ENCODE measurements at regions not wholly inside any gene's neighbourhood (a gene's known extent, or its start where the extent isn't known, plus 50 kb on each side); places are given as distances from the start of the nearest gene placed in this dataset.

DNA sequence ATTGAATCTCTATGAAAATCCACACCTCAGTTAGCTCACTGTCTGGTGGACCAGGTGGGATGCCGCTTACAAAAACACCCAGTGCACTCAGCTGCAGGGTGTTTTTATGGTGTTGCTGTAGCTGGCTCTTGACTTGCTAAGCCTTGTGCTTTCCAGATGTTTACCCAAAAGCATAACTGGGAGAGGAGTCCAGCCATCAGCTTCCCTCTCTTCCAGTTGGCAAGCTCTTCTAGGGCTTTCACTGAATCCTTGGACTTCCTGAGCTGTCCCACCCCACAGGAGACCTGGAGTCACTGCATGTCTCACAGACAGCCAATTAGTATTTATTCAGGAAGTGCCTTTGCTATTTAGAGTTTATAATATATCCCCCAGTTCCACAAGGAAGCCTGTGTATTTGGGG lies 210.9 kb downstream of the FNDC1 start:
- H2BK20ac ChIP-seq (ENCODE audit: low read depth, low read length, poor library complexity, severe bottlenecking): no peak overlapping the region
- Mint-ChIP-seq H3K36me3 (ENCODE audit: insufficient read depth in 1 of 3, low read depth in 3 of 3) (no peaks in the 10 kb centered on the region; a peak in 1 of 7 replicates), H3K27me3 (ENCODE audit: low read depth) (peaks cover 23% of the 10 kb centered on the region), H3K9me3 (peaks cover 0 to 76% of the 10 kb centered on the region in 2 experiments; a peak in 2 of 5 replicates), H3K4me3 (no peak overlapping the region), H3K27ac (no peak overlapping the region), H3K4me1 (no peaks in the 10 kb centered on the region; a peak in 1 of 4 replicates)
- H2BK120ac ChIP-seq (ENCODE audit: low read depth, low read length, poor library complexity, severe bottlenecking): no peak overlapping the region
- no peaks in the 10 kb centered on the region for H3K79me2 ChIP-seq (ENCODE audit: insufficient read depth, low read length)
- H4K5ac ChIP-seq (ENCODE audit: insufficient read length, low read depth, low read length): no peak overlapping the region
- H3K23me2 ChIP-seq (ENCODE audit: insufficient read length, low read depth, low read length, poor library complexity, severe bottlenecking): no peaks in the 10 kb centered on the region
- no peak overlapping the region for H4K8ac ChIP-seq (replicated peaks; ENCODE audit: insufficient read length, low read depth, low read length)
- H2AFZ ChIP-seq (ENCODE audit: low read length): no peak overlapping the region
- no peak overlapping the region for H3K27ac ChIP-seq (ENCODE audit: insufficient read length, low read depth, low read length)
- no peak overlapping the region for H3K14ac ChIP-seq (ENCODE audit: insufficient read depth, low read length)
- TF ChIP-seq, protein P1, sequence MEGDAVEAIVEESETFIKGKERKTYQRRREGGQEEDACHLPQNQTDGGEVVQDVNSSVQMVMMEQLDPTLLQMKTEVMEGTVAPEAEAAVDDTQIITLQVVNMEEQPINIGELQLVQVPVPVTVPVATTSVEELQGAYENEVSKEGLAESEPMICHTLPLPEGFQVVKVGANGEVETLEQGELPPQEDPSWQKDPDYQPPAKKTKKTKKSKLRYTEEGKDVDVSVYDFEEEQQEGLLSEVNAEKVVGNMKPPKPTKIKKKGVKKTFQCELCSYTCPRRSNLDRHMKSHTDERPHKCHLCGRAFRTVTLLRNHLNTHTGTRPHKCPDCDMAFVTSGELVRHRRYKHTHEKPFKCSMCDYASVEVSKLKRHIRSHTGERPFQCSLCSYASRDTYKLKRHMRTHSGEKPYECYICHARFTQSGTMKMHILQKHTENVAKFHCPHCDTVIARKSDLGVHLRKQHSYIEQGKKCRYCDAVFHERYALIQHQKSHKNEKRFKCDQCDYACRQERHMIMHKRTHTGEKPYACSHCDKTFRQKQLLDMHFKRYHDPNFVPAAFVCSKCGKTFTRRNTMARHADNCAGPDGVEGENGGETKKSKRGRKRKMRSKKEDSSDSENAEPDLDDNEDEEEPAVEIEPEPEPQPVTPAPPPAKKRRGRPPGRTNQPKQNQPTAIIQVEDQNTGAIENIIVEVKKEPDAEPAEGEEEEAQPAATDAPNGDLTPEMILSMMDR (conservative IDR thresholded peaks at IDR 0.05): no peak
- H3K27me3 ChIP-seq (ENCODE audit: insufficient read depth, low read length): no peaks in the 10 kb centered on the region
- no peak overlapping the region for H2BK15ac ChIP-seq (ENCODE audit: low read depth, low read length)
- no peak overlapping the region for H3K4me2 ChIP-seq (ENCODE audit: insufficient read depth, insufficient read length, low read length)
- no peaks in the 10 kb centered on the region for H3K79me1 ChIP-seq (ENCODE audit: insufficient read depth, low read depth, low read length, poor library complexity, severe bottlenecking)
- H3T11ph ChIP-seq (ENCODE audit: low read length): no peak overlapping the region
- no peak overlapping the region for H3K4ac ChIP-seq (ENCODE audit: low read depth, low read length)
- H3K18ac ChIP-seq (ENCODE audit: insufficient read length, low read depth, low read length): no peak overlapping the region
- no peak overlapping the region for H3K23ac ChIP-seq (ENCODE audit: insufficient read length, low read depth, low read length)
- no CpG with 5 or more reads among the region's 1 CpG for WGBS (ENCODE audit: extremely low coverage, insufficient read length, low lambda C conversion rate)
- no peaks in the 10 kb centered on the region for H3K4me1 ChIP-seq (ENCODE audit: insufficient read depth, low read length)
- no peak overlapping the region for H2BK5ac ChIP-seq (ENCODE audit: insufficient read length, low read length)
- H2AK5ac ChIP-seq (ENCODE audit: insufficient read length, low read length): no peak overlapping the region
- no peak for DNase-seq
- H2BK12ac ChIP-seq (ENCODE audit: insufficient read length, low read depth, low read length): no peak overlapping the region
- no peaks in the 10 kb centered on the region for H3K9me3 ChIP-seq (ENCODE audit: control insufficient read depth, low read depth, low read length)
- H3K9ac ChIP-seq (ENCODE audit: extremely low read depth, insufficient read length, low read length): no peak overlapping the region
- no peak overlapping the region for H3K56ac ChIP-seq (ENCODE audit: insufficient read length, low read depth, low read length)
- no peak overlapping the region for H4K91ac ChIP-seq (ENCODE audit: insufficient read length, low read depth, low read length)
- H4K20me1 ChIP-seq (ENCODE audit: control insufficient read depth, insufficient read depth, insufficient read length): no peaks in the 10 kb centered on the region

Data from H9 (cell line).